Liver (tissue), 8 donors: ENCODE measurements at regions not wholly inside any gene's neighbourhood (a gene's known extent, or its start where the extent isn't known, plus 50 kb on each side); places are given as distances from the start of the nearest gene placed in this dataset.

ENCODE experiments used
- DNase-seq: peaks from one replicate; pipeline ENCODE4 v3.0.0-alpha.2; 2017; ENCODE audit warnings: low spot score
- H3K27ac ChIP-seq, 2 donors: one replicate each; pipeline ENCODE4 v1.7.0; 2013; ENCODE audit warnings: inconsistent platforms in 2 of 2, low read length in 2 of 2, control low read depth in 1 of 2, low read depth in 1 of 2, mild to moderate bottlenecking in 1 of 2
- H3K27me3 ChIP-seq, 4 donors: one replicate each; pipeline versions ENCODE4 v1.6.1 to v1.7.0; 2013; ENCODE audit warnings: low read length in 3 of 4, inconsistent platforms in 1 of 4, mild to moderate bottlenecking in 1 of 4, moderate library complexity in 1 of 4; ENCODE audit not compliant: control insufficient read depth in 4 of 4, insufficient read depth in 4 of 4
- H3K36me3 ChIP-seq, 4 donors: one replicate each; pipeline versions ENCODE4 v1.6.1 to v1.7.0; 2013; ENCODE audit warnings: low read length in 3 of 4, mild to moderate bottlenecking in 3 of 4, low read depth in 1 of 4, moderate library complexity in 1 of 4; ENCODE audit not compliant: control insufficient read depth in 4 of 4, insufficient read depth in 3 of 4
- H3K4me1 ChIP-seq, 4 donors: one replicate each; pipeline versions ENCODE4 v1.6.1 to v1.7.0; 2013; ENCODE audit warnings: low read length in 3 of 4, mild to moderate bottlenecking in 3 of 4, moderate library complexity in 1 of 4; ENCODE audit not compliant: control insufficient read depth in 4 of 4, insufficient read depth in 4 of 4
- H3K4me3 ChIP-seq, 3 donors: one replicate each; pipeline versions ENCODE4 v1.6.1 to v1.7.0; 2013; ENCODE audit warnings: low read length in 3 of 3, control low read depth in 1 of 3, low read depth in 1 of 3, mild to moderate bottlenecking in 1 of 3
- H3K9ac ChIP-seq, 2 donors: one replicate each; pipeline ENCODE4 v1.7.0; 2013; ENCODE audit warnings: low read length in 2 of 2, mild to moderate bottlenecking in 2 of 2, moderate library complexity in 2 of 2, control low read depth in 1 of 2, low read depth in 1 of 2
- H3K9me3 ChIP-seq, 4 donors: one replicate each; pipeline versions ENCODE4 v1.6.1 to v1.7.0; 2013; ENCODE audit warnings: low read length in 3 of 4; ENCODE audit not compliant: control insufficient read depth in 4 of 4
- ATF3 ChIP-seq: IDR thresholded peaks from 2 replicates; pipeline ENCODE4 v1.6.1; 2016; ENCODE audit warnings: antibody characterized with exemption
- CTCF ChIP-seq: fragments of 150-350 bp; IDR thresholded peaks from 2 replicates; pipeline ENCODE4 v1.5.1; 2017; ENCODE audit warnings: improper control_type of control experiment, low read depth, low read length; ENCODE audit not compliant: missing input control
- EGR1 ChIP-seq, 2 donors: IDR thresholded peaks; 2 replicates each; pipeline ENCODE4 v1.6.1; 2016 to 2018; ENCODE audit warnings: antibody characterized with exemption in 2 of 2, low read depth in 2 of 2
- FOXA1 ChIP-seq: IDR thresholded peaks from 2 replicates; pipeline ENCODE4 v1.6.1; 2016; ENCODE audit warnings: antibody characterized with exemption
- FOXA2 ChIP-seq: IDR thresholded peaks from 2 replicates; pipeline ENCODE4 v1.6.1; 2016; ENCODE audit warnings: antibody characterized with exemption
- GABPA ChIP-seq, 2 donors: IDR thresholded peaks in 1 of 2; conservative IDR thresholded peaks in 1 of 2; 2 replicates each; pipeline ENCODE4 v1.6.1; 2016; ENCODE audit warnings: antibody characterized with exemption in 2 of 2, mild to moderate bottlenecking in 1 of 2, moderate library complexity in 1 of 2
- HNF4A ChIP-seq, 2 donors: conservative IDR thresholded peaks; 2 replicates each; pipeline ENCODE4 v1.6.1; 2016; ENCODE audit warnings: antibody characterized with exemption in 2 of 2, mild to moderate bottlenecking in 2 of 2
- HNF4G ChIP-seq: IDR thresholded peaks from 2 replicates; pipeline ENCODE4 v1.6.1; 2016; ENCODE audit warnings: antibody characterized with exemption
- JUND ChIP-seq, 2 donors: IDR thresholded peaks; 2 replicates each; pipeline ENCODE4 v1.6.1; 2016; ENCODE audit warnings: antibody characterized with exemption in 2 of 2
- NR2F2 ChIP-seq: IDR thresholded peaks from 2 replicates; pipeline ENCODE4 v1.6.1; 2016; ENCODE audit warnings: antibody characterized with exemption
- RAD21 ChIP-seq, 2 donors: IDR thresholded peaks; 2 replicates each; pipeline ENCODE4 v1.6.1; 2016; ENCODE audit warnings: antibody characterized with exemption in 2 of 2, mild to moderate bottlenecking in 2 of 2
- RXRA ChIP-seq, 2 donors: IDR thresholded peaks; 2 replicates each; pipeline ENCODE4 v1.6.1; 2017 to 2018; ENCODE audit warnings: antibody characterized with exemption in 2 of 2, mild to moderate bottlenecking in 1 of 2
- SP1 ChIP-seq: IDR thresholded peaks from 2 replicates; pipeline ENCODE4 v1.6.1; 2018; ENCODE audit warnings: antibody characterized with exemption, mild to moderate bottlenecking
- TAF1 ChIP-seq: conservative IDR thresholded peaks from 2 replicates; pipeline ENCODE4 v1.6.1; 2016; ENCODE audit warnings: antibody characterized with exemption, mild to moderate bottlenecking
- YY1 ChIP-seq: IDR thresholded peaks from 2 replicates; pipeline ENCODE4 v1.6.1; 2016; ENCODE audit warnings: antibody characterized with exemption, mild to moderate bottlenecking
- WGBS: extraction: QIAGEN DNeasy Blood & Tissue Kit; methylation state at CpG from one replicate; pipeline ENCODE4 v1.1.7; 2013; 5-methylcytosine and 5-hydroxymethylcytosine counted together
- TF ChIP-seq, protein P1 (sequence below): IDR thresholded peaks from 2 replicates; pipeline ENCODE4 v1.6.1; 2016; ENCODE audit warnings: antibody characterized with exemption, mild to moderate bottlenecking
- TF ChIP-seq, protein P2 (sequence below): IDR thresholded peaks from 2 replicates; pipeline ENCODE4 v1.6.1; 2016; ENCODE audit warnings: antibody characterized with exemption
- donor health status: healthy.
- donor health status: healthy.
- donor health status: healthy.
- donor health status: healthy.
- donor health status: healthy.

DNA sequence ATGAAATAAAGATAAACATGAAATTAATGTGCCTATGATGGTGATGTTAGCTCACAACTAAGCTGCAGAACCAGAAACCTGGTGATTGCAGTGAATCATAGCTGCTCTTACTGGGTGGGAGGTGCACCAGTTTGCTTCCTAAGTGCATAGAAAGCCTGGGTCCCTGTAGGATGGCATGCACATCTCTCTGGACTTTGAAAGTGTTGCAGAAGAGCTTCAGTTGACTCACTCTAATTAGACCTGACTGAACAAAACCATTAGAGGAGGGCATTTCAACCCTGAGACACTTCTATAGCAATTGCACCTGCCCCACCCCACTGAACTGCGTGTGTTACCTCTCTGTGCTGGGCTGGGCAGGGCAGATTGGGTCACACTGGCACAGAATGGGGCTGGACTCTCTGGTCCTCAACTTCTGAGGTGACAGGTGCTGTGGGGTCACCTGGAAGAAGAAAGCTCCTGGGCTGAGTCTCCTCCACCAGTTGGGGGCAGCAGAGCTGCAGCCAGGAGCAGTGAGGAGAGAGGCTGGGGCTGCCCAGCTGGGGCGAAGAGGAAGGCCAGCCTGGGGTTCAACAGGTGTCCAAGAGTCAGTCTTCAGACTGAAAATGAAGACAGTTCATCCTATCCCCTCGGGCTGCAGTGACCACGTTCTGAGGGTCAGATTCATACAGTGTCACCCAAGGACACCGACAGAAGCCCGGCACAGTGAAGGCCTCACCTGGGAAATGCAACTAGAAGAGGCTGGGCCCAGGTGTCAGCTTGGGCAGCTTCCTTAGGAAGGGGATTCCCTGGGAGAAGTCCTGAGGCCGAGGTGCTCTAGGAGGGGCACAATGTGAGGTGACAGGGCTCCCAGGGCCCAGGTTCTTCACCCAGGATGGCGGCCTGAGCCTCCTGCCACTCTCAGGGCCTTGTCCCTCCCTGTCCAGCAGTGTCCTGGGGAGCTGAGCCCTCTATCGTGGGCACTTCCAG lies 58.1 kb downstream of the GGTLC2 start:
- 87% methylated on average over 9 of the region's 9 CpGs for WGBS
- no peak overlapping the region for H3K9ac ChIP-seq
- H3K27me3 ChIP-seq = no peaks in the 10 kb centered on the region
- H3K27ac ChIP-seq = no peak overlapping the region
- TF ChIP-seq YY1 = no peak
- TF ChIP-seq CTCF = peak; percentile 20
- TF ChIP-seq RAD21 (IDR thresholded peaks at IDR 0.05) = peak; percentile 15 to 49
- TF ChIP-seq FOXA2 = no peak
- no peak for TF ChIP-seq ATF3
- no peak for TF ChIP-seq NR2F2
- TF ChIP-seq GABPA (IDR thresholded peaks at IDR 0.05 in 1 of 2, conservative IDR thresholded peaks at IDR 0.05 in 1 of 2) = no peak
- no peak for TF ChIP-seq HNF4A (conservative IDR thresholded peaks at IDR 0.05)
- peaks cover 0 to 5% (median 0%) of the 10 kb centered on the region in 4 donors for H3K4me1 ChIP-seq
- no peaks in the 10 kb centered on the region for H3K9me3 ChIP-seq
- no peaks in the 10 kb centered on the region for H3K36me3 ChIP-seq
- no peak for DNase-seq
- no peak overlapping the region for H3K4me3 ChIP-seq

DNA sequence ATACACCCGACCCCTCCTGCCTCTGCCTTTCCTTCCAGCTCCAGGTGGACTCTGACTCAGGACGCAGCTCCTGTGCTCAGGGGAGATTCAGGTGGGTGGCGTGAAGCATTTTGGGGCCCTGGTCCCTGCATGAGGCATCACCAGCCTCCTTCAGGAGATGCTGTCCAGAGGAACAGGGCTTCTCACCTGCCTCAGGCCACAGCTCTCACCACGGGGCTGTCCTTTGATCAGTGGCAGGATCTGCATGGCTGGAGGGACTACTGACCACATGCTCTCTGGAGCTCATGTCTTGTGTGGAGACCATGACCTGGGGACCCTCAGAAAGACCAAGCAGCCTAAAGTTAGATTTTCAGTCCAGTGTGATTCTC lies 58.8 kb downstream of the GGTLC2 start:
- no peak for DNase-seq
- no peaks in the 10 kb centered on the region for H3K27me3 ChIP-seq
- WGBS = 95% methylated on average over 4 of the region's 4 CpGs
- no peak overlapping the region for H3K27ac ChIP-seq
- H3K4me3 ChIP-seq = no peak overlapping the region
- H3K9ac ChIP-seq = no peak overlapping the region
- H3K9me3 ChIP-seq = no peaks in the 10 kb centered on the region
- TF ChIP-seq JUND (IDR thresholded peaks at IDR 0.05) (no peak), HNF4A (conservative IDR thresholded peaks at IDR 0.05) (no peak), FOXA1 (no peak), RAD21 (IDR thresholded peaks at IDR 0.05) (no peak), TAF1 (no peak), EGR1 (IDR thresholded peaks at IDR 0.05; ENCODE audit: low read depth in 2 of 2) (no peak), CTCF (no peak), SP1 (no peak), RXRA (IDR thresholded peaks at IDR 0.05) (no peak), ATF3 (no peak), HNF4G (no peak), FOXA2 (no peak), GABPA (IDR thresholded peaks at IDR 0.05 in 1 of 2, conservative IDR thresholded peaks at IDR 0.05 in 1 of 2) (no peak)
- TF ChIP-seq, protein P1, sequence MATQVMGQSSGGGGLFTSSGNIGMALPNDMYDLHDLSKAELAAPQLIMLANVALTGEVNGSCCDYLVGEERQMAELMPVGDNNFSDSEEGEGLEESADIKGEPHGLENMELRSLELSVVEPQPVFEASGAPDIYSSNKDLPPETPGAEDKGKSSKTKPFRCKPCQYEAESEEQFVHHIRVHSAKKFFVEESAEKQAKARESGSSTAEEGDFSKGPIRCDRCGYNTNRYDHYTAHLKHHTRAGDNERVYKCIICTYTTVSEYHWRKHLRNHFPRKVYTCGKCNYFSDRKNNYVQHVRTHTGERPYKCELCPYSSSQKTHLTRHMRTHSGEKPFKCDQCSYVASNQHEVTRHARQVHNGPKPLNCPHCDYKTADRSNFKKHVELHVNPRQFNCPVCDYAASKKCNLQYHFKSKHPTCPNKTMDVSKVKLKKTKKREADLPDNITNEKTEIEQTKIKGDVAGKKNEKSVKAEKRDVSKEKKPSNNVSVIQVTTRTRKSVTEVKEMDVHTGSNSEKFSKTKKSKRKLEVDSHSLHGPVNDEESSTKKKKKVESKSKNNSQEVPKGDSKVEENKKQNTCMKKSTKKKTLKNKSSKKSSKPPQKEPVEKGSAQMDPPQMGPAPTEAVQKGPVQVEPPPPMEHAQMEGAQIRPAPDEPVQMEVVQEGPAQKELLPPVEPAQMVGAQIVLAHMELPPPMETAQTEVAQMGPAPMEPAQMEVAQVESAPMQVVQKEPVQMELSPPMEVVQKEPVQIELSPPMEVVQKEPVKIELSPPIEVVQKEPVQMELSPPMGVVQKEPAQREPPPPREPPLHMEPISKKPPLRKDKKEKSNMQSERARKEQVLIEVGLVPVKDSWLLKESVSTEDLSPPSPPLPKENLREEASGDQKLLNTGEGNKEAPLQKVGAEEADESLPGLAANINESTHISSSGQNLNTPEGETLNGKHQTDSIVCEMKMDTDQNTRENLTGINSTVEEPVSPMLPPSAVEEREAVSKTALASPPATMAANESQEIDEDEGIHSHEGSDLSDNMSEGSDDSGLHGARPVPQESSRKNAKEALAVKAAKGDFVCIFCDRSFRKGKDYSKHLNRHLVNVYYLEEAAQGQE = no peak
- TF ChIP-seq, protein P2, sequence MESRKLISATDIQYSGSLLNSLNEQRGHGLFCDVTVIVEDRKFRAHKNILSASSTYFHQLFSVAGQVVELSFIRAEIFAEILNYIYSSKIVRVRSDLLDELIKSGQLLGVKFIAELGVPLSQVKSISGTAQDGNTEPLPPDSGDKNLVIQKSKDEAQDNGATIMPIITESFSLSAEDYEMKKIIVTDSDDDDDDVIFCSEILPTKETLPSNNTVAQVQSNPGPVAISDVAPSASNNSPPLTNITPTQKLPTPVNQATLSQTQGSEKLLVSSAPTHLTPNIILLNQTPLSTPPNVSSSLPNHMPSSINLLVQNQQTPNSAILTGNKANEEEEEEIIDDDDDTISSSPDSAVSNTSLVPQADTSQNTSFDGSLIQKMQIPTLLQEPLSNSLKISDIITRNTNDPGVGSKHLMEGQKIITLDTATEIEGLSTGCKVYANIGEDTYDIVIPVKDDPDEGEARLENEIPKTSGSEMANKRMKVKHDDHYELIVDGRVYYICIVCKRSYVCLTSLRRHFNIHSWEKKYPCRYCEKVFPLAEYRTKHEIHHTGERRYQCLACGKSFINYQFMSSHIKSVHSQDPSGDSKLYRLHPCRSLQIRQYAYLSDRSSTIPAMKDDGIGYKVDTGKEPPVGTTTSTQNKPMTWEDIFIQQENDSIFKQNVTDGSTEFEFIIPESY = no peak
- peaks cover 0 to 5% (median 0%) of the 10 kb centered on the region in 4 donors for H3K4me1 ChIP-seq
- H3K36me3 ChIP-seq = no peaks in the 10 kb centered on the region
